ENCODE measurements at regions not wholly inside any gene's neighbourhood (a gene's known extent, or its start where the extent isn't known, plus 50 kb on each side); places are given as distances from the start of the nearest gene placed in this dataset.

DNA sequence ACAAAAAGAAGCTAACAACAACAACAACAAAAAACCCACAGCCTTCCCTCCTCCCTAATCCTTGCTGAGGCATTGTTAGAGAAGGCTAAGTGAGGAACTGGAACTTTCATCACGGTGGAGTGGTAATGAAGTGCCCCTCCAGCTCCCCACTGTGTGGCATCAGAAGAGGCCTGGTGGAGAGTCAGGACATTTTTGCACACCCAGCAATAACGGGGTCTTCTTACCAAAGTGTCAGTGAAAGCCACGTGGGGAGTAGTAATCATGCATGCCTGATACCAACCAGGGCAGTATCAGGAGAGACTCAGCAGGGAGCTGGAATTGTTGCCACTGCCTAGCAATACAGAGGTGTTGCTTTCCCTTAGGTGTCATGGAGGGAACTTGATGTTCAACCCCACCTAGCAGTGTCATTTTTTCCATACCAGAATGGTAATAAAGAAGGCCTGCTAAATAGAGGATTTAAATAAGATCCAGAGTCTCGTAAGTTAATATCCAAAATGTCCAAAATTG is 299.7 kb upstream of the RGS6 start:
- H3K9me3 ChIP-seq (ENCODE audit: control insufficient read depth in 2 of 3, insufficient read depth in 1 of 3, low read length in 3 of 3) = no peaks in the 10 kb centered on the region
- no peak for FAIRE-seq

DNA sequence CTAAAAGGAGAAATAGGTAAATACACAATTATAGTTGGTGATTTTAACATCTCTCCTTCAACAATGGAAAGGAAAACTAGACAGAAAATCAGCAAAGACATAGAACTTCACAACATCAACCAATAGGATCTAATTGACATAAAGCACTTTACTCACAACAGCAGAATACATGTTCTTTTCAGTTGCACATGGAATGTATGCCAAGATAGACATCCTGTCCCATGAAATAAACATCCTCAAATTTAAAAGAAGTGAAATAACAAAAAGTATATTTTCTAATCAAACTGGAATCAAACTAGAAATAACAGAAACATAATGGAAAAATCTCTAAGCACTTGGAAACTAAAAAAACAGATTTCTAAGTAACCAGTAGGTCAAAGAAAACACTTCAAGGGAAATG is 296.2 kb upstream of the RGS6 start:
- H3K9ac ChIP-seq (ENCODE audit: low read length in 3 of 3) = no peak overlapping the region
- FAIRE-seq (no peak), DNase-seq (no peak)
- intact Hi-C loops (cut with DNase I) = no loop called here
- no peaks in the 10 kb centered on the region for H3K9me3 ChIP-seq (ENCODE audit: control insufficient read depth in 2 of 3, insufficient read depth in 1 of 3, low read length in 3 of 3)
- H3K27me3 ChIP-seq (ENCODE audit: control insufficient read depth, insufficient read depth, low read length) = no peaks in the 10 kb centered on the region
- no peak overlapping the region for H3K27ac ChIP-seq (ENCODE audit: low read depth in 2 of 2, low read length in 2 of 2)
- no peaks in the 10 kb centered on the region for H3K4me1 ChIP-seq (ENCODE audit: control insufficient read depth in 2 of 3, insufficient read depth in 2 of 3, low read depth in 1 of 3, low read length in 3 of 3)
- TF ChIP-seq, protein P1, sequence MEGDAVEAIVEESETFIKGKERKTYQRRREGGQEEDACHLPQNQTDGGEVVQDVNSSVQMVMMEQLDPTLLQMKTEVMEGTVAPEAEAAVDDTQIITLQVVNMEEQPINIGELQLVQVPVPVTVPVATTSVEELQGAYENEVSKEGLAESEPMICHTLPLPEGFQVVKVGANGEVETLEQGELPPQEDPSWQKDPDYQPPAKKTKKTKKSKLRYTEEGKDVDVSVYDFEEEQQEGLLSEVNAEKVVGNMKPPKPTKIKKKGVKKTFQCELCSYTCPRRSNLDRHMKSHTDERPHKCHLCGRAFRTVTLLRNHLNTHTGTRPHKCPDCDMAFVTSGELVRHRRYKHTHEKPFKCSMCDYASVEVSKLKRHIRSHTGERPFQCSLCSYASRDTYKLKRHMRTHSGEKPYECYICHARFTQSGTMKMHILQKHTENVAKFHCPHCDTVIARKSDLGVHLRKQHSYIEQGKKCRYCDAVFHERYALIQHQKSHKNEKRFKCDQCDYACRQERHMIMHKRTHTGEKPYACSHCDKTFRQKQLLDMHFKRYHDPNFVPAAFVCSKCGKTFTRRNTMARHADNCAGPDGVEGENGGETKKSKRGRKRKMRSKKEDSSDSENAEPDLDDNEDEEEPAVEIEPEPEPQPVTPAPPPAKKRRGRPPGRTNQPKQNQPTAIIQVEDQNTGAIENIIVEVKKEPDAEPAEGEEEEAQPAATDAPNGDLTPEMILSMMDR (IDR thresholded peaks at IDR 0.05; ENCODE audit: borderline replicate concordance, extremely low read depth, insufficient read depth) = no peak
- H3K4me3 ChIP-seq (ENCODE audit: low read length in 3 of 3) = no peak overlapping the region
- no peaks in the 10 kb centered on the region for H3K36me3 ChIP-seq (ENCODE audit: control insufficient read depth in 2 of 3, insufficient read depth in 3 of 3, low read length in 3 of 3)

More for the DNA sequence above, 299.7 kb upstream of the RGS6 start:
- intact Hi-C loops (cut with DNase I) = no loop called here
- H3K27me3 ChIP-seq (ENCODE audit: control insufficient read depth, insufficient read depth, low read length) = no peaks in the 10 kb centered on the region
- H3K4me3 ChIP-seq (ENCODE audit: low read length in 3 of 3) = no peak overlapping the region
- TF ChIP-seq, protein P1 (IDR thresholded peaks at IDR 0.05; ENCODE audit: borderline replicate concordance, extremely low read depth, insufficient read depth) = no peak
- H3K27ac ChIP-seq (ENCODE audit: low read depth in 2 of 2, low read length in 2 of 2) = no peak overlapping the region
- no peaks in the 10 kb centered on the region for H3K36me3 ChIP-seq (ENCODE audit: control insufficient read depth in 2 of 3, insufficient read depth in 3 of 3, low read length in 3 of 3)
- H3K9ac ChIP-seq (ENCODE audit: low read length in 3 of 3) = no peak overlapping the region
- no peaks in the 10 kb centered on the region for H3K4me1 ChIP-seq (ENCODE audit: control insufficient read depth in 2 of 3, insufficient read depth in 2 of 3, low read depth in 1 of 3, low read length in 3 of 3)
- no peak for DNase-seq

DNA sequence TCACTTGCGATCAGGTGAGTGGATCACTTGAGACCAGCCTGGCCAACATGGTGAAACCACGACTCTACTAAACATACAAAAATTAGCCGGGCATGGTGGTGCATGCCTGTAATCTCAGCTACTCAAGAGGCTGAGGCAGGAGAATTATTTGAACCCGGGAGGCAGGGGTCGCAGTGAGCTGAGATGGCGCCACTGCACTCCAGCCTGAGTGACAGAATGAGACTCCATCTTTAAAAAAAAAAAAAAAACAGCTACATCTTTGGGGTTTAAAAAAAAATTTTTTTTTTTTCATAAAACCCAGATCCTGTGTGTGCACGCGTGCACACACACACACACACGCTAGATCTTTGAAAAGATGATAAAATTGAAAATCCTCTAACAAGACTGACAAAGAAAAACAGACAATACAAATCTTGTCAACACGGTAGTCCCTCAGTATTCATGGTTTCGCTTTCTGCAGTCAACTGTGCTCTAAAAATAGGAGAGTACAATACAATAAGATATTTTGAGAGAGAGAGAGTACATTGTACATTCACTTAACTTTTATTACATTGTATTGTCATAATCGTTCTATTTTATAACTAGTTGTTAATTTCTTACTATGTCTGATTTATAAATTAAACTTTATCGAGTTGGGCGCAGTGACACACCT is 295.3 kb upstream of the RGS6 start:
- DNase-seq (no peak), FAIRE-seq (no peak)
- Histone ChIP-seq H3K27me3 (ENCODE audit: control insufficient read depth, insufficient read depth, low read length) (no peaks in the 10 kb centered on the region), H3K36me3 (ENCODE audit: control insufficient read depth in 2 of 3, insufficient read depth in 3 of 3, low read length in 3 of 3) (no peaks in the 10 kb centered on the region), H3K4me3 (ENCODE audit: low read length in 3 of 3) (no peak overlapping the region), H3K9ac (ENCODE audit: low read length in 3 of 3) (no peak overlapping the region), H3K9me3 (ENCODE audit: control insufficient read depth in 2 of 3, insufficient read depth in 1 of 3, low read length in 3 of 3) (no peaks in the 10 kb centered on the region), H3K4me1 (ENCODE audit: control insufficient read depth in 2 of 3, insufficient read depth in 2 of 3, low read depth in 1 of 3, low read length in 3 of 3) (no peaks in the 10 kb centered on the region), H3K27ac (ENCODE audit: low read depth in 2 of 2, low read length in 2 of 2) (no peak overlapping the region)
- TF ChIP-seq, protein P1 (IDR thresholded peaks at IDR 0.05; ENCODE audit: borderline replicate concordance, extremely low read depth, insufficient read depth) = no peak
- intact Hi-C loops (cut with DNase I) = no loop called here

All from kidney (tissue), 13 donors.